GM21717 (cell line): ENCODE measurements at regions not wholly inside any gene's neighbourhood (a gene's known extent, or its start where the extent isn't known, plus 50 kb on each side); places are given as distances from the start of the nearest gene placed in this dataset.

Source experiments
- ATAC-seq: cut with Tn5 transposase; IDR thresholded peaks from one replicate; pipeline ENCODE4 v1.9.1; 2021; ENCODE audit warnings: mild to moderate bottlenecking, moderate library complexity; ENCODE audit not compliant: unreplicated experiment

- ATAC-seq = no peak
These were observed 1126.6 kb downstream of the BRINP3 start for GRCh38 chr1:189350983-189351616.

DNA sequence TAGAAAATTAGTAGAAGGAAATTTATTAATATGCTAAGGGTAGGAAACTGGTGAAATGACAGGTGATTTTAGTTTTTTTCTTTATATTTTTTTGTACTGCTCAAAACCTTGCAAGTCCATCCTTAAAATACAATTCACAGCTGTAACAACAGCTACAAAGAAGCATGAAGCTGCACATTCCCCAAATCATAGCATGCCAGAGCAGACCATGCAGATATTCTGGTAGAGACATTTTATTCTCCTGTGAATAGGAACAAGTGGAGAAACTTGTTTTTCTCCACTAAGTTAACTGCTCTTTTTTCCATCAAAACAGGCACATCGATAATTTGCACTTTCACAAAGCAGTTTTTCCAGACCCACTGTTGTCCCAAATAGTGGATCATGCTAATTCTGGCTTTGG lies 1125.7 kb downstream of the BRINP3 start:
- no peak for ATAC-seq

GRCh38 chr1:189356206-189356605 lies 1121.5 kb downstream of the BRINP3 start:
- ATAC-seq = no peak

GRCh38 chr1:189357317-189357716 lies 1120.3 kb downstream of the BRINP3 start:
- no peak for ATAC-seq

- no peak for ATAC-seq
These were observed 1108.1 kb downstream of the BRINP3 start for GRCh38 chr1:189369612-189370011.

- ATAC-seq = no peak
These were observed 1102.8 kb downstream of the BRINP3 start for GRCh38 chr1:189374816-189375215.

GRCh38 chr1:189405419-189405818 lies 1072.2 kb downstream of the BRINP3 start:
- no peak for ATAC-seq

DNA sequence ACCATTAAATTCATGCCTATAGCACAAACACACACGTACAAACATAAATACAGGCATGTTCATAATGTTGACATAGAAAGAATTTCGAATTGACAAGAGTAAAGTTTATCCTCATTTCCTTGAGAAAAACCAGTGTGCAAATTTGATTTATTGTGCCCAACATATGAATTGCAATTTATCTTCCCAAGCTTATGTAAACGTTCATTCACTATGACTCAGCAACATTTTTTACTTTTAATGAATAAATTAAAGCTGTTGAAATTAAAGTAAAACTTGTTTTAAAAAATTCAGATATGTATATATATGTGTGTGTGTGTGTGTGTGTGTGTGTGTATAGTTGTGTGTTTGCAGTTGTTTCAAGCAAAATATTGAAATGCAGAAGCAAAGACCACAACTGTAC lies 1067.9 kb downstream of the BRINP3 start:
- no peak for ATAC-seq

GRCh38 chr1:189424746-189425331 lies 1052.8 kb downstream of the BRINP3 start:
- no peak for ATAC-seq

DNA sequence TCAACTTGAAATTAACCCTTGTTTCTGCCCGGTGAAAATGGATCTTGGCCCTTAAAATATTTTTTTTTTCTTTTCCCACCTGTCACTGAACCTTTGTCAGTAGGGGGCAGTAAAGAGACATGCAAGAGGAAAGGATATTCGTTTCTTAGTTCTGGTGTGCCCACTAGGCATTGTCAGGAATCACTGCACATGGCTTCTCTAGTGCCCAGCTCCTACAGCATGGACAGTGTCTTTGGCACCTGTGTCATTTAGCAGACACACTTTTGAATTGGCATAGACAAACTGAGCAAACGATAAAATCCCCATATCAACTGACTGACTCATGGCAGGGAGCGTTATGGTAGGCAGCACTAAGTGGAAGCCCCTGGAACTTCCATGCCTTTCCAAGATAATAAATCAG lies 1048.1 kb downstream of the BRINP3 start:
- ATAC-seq = no peak

- ATAC-seq = no peak
These were observed 1046.2 kb downstream of the BRINP3 start for GRCh38 chr1:189431447-189431846.

DNA sequence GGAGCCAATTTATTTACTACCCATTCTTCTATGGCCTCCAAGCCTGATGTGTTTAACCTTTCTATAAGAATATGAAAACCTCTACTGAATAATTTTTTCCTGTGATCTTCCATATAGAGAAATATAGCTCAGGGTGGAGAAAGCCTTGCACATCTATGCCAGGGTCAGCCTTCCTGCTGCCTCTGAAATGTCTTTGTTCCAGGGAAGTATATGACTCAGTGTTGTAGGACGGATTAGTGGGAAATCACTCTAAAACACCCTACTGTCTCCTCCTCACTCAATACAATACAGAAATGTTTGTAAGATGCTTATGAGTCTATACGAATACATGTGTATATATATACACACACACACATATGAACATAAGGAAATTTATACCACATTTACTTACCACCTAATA lies 1044.9 kb downstream of the BRINP3 start:
- no peak for ATAC-seq

- ATAC-seq = no peak
These were observed 1043.2 kb downstream of the BRINP3 start for GRCh38 chr1:189434461-189434860.

DNA sequence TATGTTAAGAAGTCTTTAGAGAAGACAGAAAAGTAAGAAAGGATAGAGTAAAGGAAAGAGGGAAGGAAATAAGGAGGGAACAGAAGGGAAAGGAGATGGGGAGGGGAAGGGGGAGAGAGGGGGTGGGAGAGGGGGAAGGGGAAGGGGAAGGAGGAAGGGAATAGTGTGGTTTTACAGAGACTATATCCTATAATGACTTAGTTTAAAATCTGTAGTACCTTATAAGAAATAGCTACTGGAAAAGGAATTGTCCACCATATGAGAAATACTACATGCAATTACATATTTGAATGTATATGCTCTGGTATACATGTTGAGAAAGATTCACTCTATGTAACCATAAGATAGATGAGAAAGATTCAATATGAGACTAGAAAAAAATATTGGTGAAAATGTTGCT lies 1042.3 kb downstream of the BRINP3 start:
- no peak for ATAC-seq

DNA sequence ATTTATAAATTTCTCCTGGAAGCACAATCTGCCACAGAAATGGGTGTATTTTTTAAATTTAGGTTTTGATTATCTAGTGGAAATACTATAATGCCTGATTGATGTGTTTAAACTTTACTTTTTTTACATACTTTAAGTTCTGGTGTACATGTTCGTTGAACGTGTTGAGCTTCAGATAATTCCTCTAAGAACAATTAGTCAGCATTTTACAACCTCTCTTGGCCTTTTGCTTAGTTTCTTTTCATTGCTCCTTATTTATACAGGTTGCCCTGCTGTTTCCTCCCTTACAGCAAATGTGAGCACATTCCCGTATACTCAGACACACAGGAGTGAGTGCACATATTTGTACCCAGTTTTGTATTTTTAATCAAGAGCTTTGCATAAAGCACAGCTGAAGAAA lies 1038.9 kb downstream of the BRINP3 start:
- no peak for ATAC-seq

DNA sequence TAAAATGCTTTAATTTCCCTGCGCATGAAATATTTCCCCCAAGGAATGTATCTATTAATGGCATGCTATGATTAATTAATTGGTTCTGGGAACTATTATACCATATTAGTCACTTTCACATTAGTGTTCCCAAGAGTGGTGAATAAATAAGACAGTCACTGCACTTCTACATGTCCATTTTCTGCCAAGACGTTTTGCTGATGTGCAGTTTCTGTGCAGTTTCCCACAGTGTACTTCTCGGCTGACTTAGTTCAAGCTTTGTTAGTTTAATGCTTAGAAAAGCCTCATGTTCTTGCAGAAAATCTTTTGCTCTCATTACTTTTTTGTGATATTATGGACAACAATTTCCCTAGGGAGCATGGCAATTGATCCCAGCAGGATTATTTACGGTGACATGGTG lies 1014.5 kb downstream of the BRINP3 start:
- ATAC-seq = no peak

GRCh38 chr1:189496768-189497167 lies 980.9 kb downstream of the BRINP3 start:
- no peak for ATAC-seq

GRCh38 chr1:189499736-189500135 lies 977.9 kb downstream of the BRINP3 start:
- no peak for ATAC-seq

- ATAC-seq = no peak
These were observed 976.9 kb downstream of the BRINP3 start for GRCh38 chr1:189500778-189501177.

DNA sequence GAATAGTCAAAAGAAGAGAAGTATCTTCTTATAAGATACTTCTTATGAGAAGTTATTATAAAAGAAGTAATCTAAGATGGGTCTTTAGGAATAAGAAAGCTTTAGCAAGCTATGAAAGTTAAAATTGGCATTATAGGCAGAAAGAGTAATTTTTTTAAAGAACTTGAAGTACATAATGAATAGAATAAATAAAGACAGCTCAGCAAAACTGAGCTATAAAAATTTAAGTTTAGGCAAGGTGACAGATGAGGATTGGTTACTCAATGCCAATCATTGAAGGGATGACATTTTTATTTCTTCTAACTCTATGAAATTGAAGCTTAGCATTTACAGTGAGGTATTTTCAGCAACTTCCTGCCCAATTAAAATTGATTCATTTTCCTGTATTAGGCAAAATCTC lies 966.8 kb downstream of the BRINP3 start:
- ATAC-seq = no peak

DNA sequence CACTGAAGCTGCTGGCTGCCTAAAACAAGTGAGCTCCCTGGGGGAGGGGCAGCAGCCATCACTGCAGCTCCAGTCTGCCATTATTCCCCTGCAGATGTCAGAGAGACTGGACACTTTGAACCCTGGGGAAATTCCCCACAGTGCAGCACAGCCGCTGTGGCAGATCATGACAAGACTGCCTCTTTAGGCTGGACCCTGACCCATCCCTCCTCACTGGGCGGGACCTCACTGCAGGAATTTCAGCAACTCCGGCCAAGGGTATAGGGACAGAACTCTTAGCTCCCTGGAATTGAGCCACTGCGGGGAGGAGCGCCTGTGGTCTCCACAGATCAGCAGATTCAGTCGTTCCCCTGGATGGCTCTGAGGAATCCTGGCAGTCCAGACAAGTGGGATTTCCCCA lies 964.6 kb downstream of the BRINP3 start:
- ATAC-seq = no peak

DNA sequence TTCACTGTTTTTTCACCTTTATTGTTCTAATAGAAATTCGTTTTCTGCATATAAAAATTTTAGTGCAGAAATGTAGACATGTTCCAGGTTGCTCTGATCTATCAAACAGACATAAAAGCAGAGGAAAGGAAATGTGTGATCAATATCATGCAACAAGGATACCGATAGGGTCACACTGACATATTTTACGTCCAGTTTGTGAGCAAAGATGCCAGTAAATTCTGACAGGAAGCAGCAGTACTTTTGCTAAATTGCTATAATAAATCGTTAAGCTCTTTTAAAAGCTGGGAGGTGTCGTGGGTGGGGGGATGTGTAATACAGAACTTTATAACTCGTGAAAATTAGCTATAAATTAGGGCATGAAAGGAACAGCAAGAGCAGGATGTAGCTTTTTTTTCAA lies 955.2 kb downstream of the BRINP3 start:
- no peak for ATAC-seq

DNA sequence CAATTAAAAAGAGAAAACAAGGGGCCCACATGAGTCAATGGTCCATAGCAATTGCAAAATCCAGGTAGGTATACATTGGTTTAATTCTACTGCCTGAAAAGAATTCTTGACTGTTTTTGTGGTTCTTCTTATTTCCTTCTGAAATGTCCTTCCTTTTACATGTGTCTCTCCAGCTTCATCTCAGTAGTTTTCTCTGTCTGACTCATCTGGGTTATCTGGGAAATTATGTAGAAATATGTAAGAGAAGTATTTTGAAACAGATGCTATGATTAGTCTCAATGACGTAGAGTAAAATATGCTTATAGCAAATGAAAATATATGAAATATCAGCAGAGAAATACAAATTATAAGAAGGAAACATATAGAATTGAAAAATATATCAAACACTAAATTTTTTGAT lies 953.2 kb downstream of the BRINP3 start:
- ATAC-seq = no peak
